ENCODE measurements at regions not wholly inside any gene's neighbourhood (a gene's known extent, or its start where the extent isn't known, plus 50 kb on each side); places are given as distances from the start of the nearest gene placed in this dataset.

DNA sequence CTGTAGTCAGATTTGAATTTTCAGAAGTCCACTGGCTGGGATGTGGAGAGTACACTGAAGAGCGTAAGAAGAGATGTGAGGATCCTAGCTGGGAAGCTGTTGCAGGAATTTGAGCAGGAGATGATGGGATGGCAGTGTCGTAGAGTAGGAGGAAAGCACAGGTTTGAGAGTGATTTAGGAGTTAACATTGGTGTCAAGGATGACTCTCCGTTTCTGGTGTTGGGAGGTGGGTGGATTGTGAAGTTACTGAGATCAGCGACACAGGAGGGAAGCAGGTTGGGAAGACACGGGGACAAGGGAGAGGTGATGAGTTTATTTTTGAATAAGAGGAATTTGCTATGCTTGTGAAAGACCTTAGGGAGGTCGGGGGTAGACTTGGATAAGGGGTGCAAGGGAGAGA lies 434.2 kb upstream of the TPM1 start:
- TF ChIP-seq, protein P1, sequence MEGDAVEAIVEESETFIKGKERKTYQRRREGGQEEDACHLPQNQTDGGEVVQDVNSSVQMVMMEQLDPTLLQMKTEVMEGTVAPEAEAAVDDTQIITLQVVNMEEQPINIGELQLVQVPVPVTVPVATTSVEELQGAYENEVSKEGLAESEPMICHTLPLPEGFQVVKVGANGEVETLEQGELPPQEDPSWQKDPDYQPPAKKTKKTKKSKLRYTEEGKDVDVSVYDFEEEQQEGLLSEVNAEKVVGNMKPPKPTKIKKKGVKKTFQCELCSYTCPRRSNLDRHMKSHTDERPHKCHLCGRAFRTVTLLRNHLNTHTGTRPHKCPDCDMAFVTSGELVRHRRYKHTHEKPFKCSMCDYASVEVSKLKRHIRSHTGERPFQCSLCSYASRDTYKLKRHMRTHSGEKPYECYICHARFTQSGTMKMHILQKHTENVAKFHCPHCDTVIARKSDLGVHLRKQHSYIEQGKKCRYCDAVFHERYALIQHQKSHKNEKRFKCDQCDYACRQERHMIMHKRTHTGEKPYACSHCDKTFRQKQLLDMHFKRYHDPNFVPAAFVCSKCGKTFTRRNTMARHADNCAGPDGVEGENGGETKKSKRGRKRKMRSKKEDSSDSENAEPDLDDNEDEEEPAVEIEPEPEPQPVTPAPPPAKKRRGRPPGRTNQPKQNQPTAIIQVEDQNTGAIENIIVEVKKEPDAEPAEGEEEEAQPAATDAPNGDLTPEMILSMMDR (IDR thresholded peaks at IDR 0.05) = no peak
- TF ChIP-seq POLR2A (IDR thresholded peaks at IDR 0.05) = no peak

All from body of pancreas (tissue), 4 donors.